ENCODE measurements at regions not wholly inside any gene's neighbourhood (a gene's known extent, or its start where the extent isn't known, plus 50 kb on each side); places are given as distances from the start of the nearest gene placed in this dataset.

DNA sequence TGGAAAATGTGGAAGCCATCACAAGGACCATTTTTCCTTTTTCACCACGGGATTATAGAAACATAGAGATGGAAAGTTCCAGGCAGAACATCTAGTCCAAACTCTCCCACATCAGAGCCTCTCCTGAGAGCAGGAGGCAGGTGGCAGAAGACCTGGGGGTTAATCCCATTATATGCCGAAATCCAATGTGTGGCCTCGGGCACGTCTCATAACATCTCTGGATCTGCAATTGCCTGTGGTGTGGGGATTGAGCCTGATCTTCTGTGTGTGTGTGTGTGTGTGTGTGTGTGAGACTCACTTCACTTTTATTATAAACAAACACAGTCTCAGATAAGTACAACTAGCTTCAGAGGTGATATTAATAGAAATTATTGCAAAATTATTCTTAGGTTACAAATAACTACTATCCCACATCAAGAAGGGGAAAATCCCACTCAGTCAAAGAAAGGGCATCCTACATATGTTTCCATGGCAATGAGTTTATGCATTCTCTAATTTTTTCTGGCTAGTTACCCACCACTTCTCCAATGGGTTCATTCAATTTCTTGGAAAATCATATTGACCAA is 199.1 kb downstream of the FOXL1 start:
- no peak for DNase-seq

DNA sequence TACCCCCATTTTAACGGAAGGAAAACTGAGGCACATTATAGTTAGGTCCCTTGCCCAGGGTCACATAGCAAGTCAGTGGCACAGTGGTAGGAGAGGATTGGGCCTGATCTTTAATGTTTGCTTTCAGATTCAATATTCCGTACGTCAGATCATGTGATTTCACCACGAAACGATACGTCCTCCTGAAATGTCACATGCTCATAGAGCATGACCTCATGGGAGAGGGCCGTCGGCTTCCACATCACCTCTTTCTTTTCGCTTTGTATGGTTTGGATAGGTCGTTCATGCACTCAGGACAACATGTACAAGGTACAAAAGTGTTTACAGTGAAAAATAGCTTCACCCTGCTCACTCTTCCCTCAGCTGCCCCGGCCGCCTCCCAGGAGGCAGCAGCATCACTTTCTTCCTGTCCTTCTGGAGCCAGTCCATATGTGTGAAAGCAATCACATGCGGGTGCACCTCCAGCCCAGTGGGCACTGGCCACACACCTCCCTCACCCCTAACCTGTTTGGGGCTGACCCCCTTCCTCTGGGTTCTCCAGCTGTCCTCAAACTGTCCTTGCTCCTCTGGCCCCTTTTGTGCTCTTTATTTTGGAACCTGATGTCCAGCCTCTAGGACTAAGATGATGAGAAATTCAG is 199.9 kb downstream of the FOXL1 start:
- DNase-seq = no peak

DNA sequence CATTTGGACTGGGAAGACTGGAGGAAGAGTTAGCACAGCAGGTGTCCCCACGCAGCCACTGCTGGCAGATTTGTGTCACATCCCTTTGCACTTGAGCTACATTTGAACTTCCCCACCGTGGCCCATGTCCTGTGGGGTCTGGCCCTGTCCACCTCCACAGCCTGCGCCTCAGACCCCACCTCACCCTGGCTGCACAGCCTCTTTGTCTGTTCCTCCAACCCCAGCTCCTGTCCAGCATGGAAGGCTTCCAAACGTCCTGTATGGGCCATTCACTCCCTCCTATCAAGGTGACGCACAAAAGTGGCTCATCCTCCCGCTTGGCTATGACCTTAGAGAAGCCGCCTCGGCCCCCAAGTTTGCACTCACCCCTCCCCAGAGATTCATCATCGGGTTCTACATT is 200.6 kb downstream of the FOXL1 start:
- DNase-seq = no peak

DNA sequence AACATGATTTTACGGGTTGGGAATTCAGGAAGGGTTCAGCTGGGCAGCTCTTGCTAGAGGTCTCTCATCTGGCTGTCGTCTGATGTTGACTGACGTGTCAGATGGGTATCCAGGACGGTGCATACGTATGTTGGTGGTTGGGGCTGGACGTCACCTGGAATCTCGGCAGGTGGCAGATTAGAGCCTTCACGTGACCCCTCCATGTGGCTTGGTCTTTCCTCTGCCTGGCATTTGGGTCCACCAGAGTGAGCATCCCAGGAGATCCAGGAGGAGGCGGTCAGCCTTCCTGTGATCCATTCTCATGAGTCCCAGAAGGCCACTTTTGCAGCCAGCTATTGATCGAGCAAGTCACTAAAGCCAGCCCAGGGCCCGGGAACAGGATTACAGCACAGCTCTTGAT is 202.7 kb downstream of the FOXL1 start:
- DNase-seq = no peak

DNA sequence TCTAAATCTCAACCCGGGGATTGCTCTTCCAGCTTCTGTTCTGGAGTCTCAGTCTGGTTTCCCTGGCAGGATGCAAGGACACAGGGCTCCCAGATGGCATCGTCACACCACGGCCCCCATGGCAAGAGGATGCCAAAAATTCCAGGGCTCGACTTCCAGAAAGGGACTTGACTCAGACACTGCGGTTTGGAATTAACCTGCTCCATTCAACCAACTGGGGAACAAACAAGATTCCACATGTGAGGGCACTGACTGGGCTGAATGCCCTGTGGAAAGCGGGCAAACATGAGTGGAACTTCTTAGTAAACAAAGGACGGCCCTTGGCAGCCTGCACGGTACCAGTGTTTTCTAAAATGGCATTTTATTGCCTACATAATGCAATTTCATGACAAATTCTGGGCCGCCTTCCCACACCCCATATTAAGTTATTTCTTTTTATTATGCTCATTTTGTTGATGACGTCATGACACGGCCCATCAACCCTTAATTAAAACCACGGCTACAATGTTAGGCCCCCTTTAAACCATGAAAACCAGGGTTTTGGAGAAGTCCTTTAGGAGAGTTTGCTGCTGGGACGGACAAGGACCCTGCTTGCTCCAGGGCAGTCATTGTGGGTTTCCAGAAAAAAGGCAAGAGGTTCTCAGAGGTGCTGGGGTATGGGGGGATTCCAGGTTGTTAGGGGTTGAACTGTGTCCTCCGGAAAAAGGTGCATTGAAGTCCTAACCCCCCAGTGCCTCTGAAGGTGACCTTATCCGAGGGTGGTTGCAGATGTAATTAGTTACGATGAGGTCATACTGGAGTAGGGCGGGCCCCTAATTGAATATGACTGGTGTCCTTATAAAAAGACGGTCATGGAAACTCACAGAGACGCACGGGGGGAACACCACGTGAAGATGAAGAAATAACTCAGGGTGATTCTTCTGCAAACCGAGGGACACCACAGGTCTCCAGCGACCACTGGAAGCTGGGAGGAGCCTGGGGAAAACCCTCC is 205.6 kb downstream of the FOXL1 start:
- DNase-seq = no peak

DNA sequence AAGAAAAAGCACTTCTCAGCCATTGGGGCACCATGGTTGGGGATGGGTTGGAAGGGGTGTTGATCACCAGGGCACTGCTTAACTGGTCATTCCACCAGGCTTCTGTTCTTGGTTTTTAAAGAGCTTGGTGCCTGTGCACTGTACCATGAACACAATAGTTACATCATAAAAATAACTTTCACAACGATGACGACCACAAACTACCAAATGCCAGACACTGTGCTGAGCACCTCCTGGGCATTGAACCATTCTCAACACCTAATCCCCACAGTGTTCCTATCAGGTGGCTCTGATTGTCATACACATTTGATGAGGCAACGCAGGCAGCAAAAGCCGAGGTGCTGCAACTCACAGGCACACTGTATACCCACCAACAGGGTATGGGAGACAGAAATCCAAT is 208.0 kb downstream of the FOXL1 start:
- no peak for DNase-seq

DNA sequence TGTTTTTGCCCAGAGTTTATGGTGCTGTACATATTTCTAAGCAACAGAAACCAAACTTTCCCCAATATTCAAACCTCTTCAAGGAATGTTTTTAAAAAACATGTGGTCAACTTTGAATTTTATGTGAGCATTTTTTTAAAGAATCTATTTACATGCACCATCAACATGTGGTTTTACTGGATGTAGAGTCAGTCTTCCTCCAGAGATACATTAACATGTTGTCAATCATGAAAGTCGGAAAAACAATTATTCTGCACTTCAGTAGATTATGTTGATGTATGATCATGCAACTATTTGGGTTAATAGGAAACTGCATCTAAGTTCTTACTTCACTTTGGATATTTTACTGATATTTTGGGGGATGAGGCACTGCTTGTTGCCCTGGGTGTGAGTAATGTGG is 208.6 kb downstream of the FOXL1 start:
- DNase-seq = no peak

DNA sequence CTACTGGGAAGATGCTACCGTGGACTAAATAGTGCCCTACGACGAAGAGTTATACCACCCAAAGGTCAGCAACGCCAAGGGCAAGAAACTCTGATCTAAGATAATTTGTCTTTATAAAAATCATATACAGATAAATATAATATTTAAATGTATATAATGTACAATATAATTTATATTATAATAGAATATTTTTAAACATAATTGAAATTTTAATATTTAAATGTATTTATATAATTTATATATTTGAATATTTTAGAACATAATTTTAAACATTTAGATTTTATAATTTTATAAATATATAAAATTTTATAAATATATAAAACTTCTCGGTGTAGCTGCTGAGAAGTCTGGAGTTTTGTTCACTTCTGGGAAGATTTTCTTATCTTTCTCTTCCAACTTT is 209.2 kb downstream of the FOXL1 start:
- DNase-seq = no peak

DNA sequence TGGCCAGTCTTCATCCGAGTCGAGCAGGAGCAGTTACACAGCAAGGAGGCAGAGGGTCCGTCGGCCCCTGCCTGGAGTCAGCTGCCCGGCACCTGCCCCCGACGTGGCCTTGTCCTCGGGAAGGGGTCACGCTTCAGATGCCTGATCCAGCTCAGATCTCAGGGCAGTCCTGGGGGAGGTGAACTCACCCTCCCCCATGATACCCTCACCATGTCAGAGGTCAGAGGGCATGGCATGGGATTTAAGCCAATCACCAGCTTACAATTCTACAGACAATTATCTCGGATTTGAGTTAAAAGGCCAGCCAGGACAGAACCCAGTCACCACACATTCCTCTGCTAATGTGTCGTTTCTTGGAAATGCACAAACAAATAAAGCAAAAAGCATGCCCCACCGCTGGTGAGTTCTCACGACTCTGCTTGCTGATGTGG is 211.3 kb downstream of the FOXL1 start:
- DNase-seq = no peak

DNA sequence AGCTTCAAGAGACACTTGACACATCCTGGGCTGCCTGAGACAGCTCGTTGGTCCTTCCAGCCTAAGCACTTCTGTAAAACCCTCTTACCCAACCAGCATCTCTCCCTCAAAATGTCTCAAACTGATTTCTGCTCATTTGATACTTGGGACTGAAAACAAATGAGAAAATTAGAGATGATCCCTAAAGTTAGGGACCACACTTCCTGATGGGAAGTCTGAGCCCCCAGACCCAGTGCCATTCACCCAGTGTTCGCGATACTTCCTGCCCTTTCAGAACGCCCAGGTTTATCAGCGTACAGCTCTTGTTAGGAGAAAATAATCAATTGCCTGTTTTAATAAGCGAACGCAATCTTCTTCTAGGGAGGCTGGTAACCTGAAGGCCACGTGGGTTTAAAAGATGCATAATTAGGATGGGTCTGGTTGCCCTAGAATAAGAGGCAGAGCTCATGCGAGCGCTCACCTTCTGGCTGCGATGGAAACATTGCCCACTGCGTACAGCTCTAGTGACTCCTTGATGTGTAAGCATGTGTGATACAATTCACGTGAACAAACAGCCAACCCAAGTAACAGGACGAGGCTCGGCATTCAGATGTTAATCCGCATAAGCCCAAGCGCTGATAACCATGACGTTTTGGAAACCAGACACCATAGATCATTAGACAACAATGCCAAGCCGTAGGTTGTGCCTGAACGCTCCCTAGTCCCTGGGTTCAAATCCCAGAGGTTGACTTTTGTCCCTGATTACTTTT is 213.1 kb downstream of the FOXL1 start:
- DNase-seq = no peak

DNA sequence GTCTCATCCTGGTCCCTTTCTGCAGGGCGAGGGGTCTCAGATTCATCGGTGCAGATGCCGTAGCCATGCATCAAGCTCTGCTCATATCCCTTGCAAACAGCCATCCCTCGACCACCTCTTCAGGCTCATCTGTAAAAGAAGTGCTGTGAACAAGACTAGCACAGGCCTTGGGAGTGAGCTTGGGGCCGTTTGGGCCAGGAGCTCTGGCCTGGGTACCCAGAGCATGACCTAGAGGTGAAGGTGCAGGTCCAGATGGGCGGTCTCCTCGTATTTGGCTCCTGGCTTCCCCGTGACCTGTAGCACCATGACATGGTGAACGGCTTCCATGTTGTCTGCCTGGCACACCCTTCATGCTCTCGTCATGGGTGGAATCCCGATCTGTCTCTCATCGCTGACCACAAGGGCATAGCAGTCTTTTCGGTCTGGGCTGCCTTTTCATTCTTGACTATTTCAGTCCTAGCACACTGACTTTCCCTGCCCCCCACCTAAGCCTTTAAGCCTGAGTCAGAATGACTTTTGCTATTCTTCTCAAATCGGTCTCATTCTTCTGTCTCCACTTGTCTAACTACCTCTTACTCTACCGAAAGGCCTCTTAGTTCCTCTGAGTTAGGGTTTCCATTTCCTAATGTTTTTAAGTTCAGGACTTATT is 216.0 kb downstream of the FOXL1 start:
- DNase-seq = no peak

DNA sequence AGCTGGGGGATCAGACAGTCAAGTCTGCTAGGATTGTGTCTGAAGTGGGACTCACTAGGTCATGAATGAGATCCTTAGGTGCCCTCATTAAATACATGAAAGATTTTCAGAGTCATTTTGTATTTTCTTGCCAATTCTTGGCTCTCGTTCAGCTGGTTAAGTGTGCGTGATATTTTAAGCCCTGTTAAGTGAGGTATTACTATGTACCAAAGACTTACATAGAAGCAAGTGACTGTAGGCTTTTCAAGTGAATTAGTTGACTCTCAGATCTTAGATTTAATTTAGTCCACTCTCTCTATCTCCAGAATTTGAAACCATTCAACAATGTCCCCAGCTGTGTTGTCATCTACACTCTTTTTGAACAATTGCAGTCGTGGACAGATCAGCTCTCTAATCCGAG is 219.4 kb downstream of the FOXL1 start:
- no peak for DNase-seq

DNA sequence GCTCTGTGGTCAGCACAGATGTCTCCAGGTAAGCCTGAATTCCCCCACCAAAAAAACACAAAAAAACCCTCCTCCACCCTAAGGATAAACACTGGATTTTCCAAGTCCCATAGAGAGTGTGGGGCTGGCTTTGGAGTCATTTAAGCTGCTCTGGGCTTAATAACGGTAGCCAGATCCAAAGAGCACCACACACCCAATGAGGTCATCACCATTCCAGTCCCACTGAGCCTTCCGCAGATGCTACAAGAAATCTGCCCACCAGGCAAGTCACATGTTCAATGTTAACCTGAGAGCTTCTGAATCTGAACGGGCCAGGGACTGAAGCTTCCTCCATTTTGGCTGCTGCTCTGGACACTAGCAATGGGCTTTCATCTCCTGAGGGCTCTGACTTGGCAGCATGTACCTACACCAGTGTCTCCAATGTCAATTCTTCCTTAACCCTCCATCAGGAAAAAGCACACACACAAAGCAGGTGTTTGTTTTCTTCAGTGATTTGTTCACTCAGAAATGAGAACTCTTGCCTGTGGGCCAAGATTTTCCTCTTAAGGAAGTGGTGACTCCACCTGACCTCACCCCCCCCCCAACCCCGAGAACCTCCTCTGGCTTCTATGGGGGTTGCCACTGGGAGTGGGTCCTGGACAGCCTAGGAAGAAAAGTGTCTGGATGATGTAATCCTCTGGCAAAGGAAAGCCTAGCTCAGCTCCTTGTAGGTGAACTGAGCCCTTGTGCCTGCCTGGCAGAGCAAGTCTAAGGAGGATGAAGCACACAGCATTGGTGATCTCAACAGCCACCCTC is 220.1 kb downstream of the FOXL1 start:
- no peak for DNase-seq

DNA sequence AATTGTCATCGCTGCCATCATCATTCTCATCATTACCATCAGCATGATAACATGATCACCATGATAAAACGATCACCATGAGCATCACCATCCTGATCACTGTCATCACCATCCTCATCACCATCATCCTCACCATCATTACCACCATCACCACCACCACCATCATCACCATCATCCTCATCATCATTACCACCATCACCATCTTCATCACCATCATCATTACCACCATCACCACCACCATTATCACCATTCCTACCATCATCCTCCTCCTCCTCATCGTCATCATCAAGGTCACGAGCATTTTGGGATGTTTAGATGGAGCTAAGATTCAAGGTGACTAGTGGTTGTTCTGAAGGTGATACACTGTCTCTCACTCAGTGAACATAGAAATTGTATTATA is 221.0 kb downstream of the FOXL1 start:
- no peak for DNase-seq

DNA sequence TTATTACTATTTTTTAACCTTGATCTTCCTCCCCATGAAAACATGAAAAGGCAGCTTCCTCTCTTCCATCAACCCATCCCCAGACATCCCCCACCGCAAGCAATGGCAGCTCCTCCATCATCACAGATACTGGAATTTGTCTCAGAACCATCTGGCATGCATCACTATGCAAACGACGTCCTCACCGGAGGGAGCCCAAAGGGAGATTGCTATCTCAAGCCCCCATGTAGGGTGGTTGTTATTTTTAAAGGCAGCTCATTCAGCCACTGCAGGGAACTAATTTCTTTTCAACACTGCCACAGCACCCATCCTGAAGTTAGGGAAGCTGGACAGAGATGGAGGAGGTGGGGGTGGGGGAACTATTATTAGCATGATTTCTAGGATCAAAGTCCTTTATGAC is 222.5 kb downstream of the FOXL1 start:
- no peak for DNase-seq

DNA sequence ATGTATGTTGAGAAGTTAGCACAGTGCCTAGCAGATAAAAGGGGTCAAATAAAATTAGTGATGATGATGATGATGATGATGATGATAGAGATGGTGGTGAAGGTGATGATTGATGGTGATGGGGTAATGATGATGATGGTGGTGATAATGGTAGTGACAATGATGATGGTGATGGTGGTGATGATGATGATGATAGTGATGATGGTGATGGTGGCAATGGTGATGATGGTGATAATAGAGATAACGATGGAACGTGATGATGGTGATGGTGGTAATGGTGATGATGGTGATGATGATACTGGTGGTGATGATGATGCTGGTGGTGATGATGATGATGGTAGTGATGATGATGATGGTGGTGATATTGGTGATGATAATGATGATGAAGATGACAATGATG is 223.7 kb downstream of the FOXL1 start:
- DNase-seq = no peak

DNA sequence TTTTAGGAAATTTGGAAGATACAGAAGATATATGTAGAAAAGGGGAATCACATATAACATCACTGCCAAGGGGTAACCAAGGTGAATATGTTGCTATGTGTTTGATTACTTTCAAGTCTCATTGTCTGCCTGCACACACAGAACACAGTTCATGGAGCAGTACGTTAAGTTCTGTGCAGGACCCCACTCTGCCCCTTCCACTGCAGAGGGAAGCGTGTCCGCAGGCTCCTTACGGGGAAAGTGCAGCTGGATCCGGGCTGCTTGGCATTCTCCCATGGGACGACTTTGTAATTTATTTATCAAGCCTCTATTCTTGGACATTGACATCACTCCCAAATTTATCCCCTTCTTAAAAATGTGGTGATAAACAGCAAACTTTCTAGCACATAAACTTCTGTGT is 226.8 kb downstream of the FOXL1 start:
- DNase-seq = no peak

DNA sequence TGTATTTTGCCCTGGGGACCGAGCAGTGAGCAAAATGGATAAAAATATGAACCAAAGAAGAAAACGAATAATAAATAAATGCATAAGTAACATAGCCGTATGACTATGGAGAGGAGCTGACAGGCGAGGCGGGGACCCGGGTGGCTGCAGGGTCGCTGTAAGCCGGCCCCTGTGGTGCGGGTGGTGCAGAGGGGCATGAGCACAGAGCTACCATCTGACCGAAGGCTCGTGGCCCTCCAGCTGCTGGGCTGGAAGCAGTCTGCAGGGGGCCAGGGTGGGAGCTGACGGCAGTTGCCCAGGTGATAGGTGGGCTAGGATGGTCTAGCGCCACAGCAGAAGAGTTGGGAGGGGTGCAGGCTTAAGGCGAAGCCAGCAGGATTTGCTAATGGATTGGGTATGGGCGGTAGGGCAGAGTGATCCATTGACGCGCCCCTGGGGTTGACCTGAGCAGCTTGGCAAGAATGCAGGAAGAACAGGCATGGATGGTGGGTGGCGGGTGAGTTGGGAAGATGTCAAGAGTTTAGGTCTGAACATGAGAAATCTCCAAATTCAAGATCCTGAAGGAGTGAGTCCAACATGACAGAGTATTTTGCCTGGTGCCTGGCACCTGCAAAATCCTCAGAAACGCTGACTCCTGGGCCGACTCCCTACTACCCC is 228.0 kb downstream of the FOXL1 start:
- DNase-seq = no peak

DNA sequence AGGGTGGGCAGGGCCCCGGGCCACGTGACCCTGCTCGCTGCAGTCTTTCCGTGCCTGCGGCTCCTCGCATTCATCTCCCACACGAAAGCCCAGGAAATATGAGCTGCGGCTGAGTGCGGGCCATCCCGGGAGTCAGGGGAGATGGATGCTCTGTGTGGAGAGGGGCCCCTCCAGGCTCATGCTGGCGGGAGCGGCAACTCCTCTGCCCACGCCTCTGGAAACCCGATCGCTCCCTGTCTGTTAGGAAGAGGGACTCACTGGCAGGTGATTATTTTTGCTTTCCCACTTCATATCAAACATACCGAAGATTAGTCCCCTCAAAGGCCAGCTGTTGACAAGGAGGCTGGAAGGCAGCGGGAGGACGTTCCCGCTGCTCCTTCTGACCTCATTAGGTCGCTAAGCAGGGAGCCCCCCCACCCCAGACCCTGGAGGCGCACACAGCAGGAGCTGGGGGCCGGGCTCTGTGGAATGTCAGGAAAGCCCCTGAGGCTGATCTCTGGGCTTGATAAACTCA is 228.5 kb downstream of the FOXL1 start:
- no peak for DNase-seq

DNA sequence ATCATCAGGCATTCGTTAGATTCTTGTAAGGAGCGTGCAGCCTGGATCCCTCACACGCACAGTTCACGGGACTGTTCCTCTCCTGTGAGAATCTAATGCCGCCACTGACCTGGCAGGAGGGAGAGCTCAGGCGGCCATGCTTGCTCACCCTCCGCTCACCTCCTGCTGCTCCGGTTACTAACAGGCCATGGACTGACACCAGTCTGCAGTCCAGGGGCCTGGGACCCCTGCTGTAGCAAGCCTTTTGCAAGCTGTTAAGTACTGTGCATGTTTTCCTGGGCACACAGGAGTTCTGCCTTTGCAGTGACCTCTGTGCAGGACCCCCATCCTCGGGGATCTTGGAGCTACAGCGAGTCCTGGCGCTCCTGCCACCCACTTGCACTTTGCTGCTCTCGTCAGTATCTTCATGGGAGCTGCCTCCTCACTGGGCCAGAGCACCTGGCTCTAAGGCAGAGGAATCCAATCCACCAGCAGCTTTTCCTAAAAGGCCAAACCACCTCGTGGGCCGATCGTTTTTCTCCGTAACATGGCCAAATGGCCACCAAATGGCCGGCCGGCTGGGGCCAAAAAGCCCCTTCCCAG is 230.6 kb downstream of the FOXL1 start:
- DNase-seq = no peak

DNA sequence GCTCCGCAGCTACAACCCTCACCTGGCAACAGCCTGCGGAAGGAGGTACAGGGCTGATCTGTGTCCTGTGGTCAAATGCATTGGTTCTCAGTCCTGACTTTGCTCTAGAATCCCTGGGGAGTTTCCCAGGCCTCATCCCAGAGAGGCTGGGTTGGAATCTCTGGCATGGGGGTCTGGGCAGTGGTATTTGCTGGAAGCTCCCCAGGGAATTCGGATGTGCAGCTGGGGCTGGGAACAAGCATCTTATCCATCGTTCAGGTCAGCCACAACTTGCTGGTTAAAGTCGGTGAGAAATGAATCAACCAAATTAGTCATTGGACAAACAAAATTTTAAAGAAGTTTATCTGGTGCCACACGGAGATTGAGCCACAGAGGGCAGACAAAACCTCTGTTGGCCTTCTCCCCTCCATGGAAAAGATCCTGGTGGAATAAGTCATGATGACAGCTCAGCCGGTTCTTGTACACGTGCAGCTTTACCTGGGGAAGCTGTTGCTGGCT is 231.2 kb downstream of the FOXL1 start:
- no peak for DNase-seq
